Activated CD4-positive, alpha-beta T cell treated with anti-CD3 and anti-CD28 coated beads, Interleukin-2, amount 10 ng/mL, durations not matched to agents 7 days and 5 days (primary cell): ENCODE measurements at regions not wholly inside any gene's neighbourhood (a gene's known extent, or its start where the extent isn't known, plus 50 kb on each side); places are given as distances from the start of the nearest gene placed in this dataset.

Source experiments
- CTCF ChIA-PET: fragments of 350-600 bp; sonication (Branson Sonifier 250); formaldehyde crosslinking; loops from one replicate; lab custom pipeline; 2021; ENCODE audit warnings: antibody characterized with exemption; lab: Charles Lee
- POLR2A ChIA-PET: fragments of 350-600 bp; sonication (Branson Sonifier 250); formaldehyde crosslinking; loops from one replicate; lab custom pipeline; 2021; ENCODE audit warnings: antibody characterized with exemption; lab: Charles Lee
- DNase-seq: peaks from one replicate; pipeline ENCODE4 v3.0.0-alpha.2; 2020
- H3K27ac Mint-ChIP-seq: one replicate; pipeline ENCODE4 v1.8.0; 2021; ENCODE audit warnings: mild to moderate bottlenecking, moderate library complexity, mixed read lengths
- H3K27me3 Mint-ChIP-seq: one replicate; pipeline ENCODE4 v1.8.0; 2021; ENCODE audit warnings: mixed read lengths
- H3K36me3 Mint-ChIP-seq: one replicate; pipeline ENCODE4 v1.8.0; 2021; ENCODE audit warnings: low read depth, mixed read lengths
- H3K4me1 Mint-ChIP-seq: one replicate; pipeline ENCODE4 v1.8.0; 2021; ENCODE audit warnings: mixed read lengths
- H3K4me3 Mint-ChIP-seq: one replicate; pipeline ENCODE4 v1.8.0; 2021; ENCODE audit warnings: mild to moderate bottlenecking, moderate library complexity, mixed read lengths
- H3K9me3 Mint-ChIP-seq: one replicate; pipeline ENCODE4 v1.8.0; 2021; ENCODE audit warnings: mixed read lengths

DNA sequence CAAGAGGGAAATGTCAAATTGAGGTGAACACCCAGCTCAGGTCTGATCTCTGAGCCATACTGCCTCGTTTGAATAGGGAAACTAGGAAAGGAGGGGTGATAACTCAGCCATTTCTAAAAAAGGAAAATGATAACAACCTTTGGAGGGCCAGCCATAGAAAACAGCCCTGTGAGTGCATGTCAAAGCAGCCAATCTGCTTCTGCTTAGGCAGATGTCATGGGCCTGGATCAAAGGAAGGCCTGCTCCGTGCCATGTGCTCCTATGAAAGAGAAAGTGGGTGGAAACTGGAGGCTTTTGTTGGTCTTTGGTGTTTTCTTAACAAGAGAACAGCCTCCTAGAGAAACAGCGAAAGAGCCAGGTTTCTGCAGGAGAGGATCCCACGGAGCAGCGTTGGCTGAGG, 428.0 kb downstream of the DHX35 start:
- no peaks in the 10 kb centered on the region for H3K4me1 Mint-ChIP-seq
- H3K36me3 Mint-ChIP-seq: no peaks in the 10 kb centered on the region
- ChIA-PET POLR2A (no interaction called here), CTCF (interaction anchor here (0.9 kb wide), 1 partner anchor 11 kb away, joined by 3 read pairs; no protein-coding TSS in a partner anchor)
- H3K4me3 Mint-ChIP-seq: no peak overlapping the region
- no peak overlapping the region for H3K27ac Mint-ChIP-seq
- H3K9me3 Mint-ChIP-seq: no peaks in the 10 kb centered on the region
- H3K27me3 Mint-ChIP-seq: peaks cover 2% of the 10 kb centered on the region
- no peak for DNase-seq

- no peaks in the 10 kb centered on the region for H3K9me3 Mint-ChIP-seq
Observed at GRCh38 chr20:39381595-39381994, 419.5 kb downstream of the DHX35 start.

GRCh38 chr20:39378776-39379175, 416.6 kb downstream of the DHX35 start:
- H3K4me3 Mint-ChIP-seq: no peak overlapping the region
- H3K27me3 Mint-ChIP-seq: no peaks in the 10 kb centered on the region
- no peaks in the 10 kb centered on the region for H3K4me1 Mint-ChIP-seq
- no peaks in the 10 kb centered on the region for H3K36me3 Mint-ChIP-seq
- DNase-seq: no peak
- ChIA-PET CTCF (no interaction called here), POLR2A (no interaction called here)
- no peaks in the 10 kb centered on the region for H3K9me3 Mint-ChIP-seq
- H3K27ac Mint-ChIP-seq: no peak overlapping the region

More at GRCh38 chr20:39381595-39381994, 419.5 kb downstream of the DHX35 start:
- H3K4me3 Mint-ChIP-seq: no peak overlapping the region
- ChIA-PET POLR2A (no interaction called here), CTCF (no interaction called here)
- H3K27me3 Mint-ChIP-seq: peaks cover 2% of the 10 kb centered on the region
- H3K4me1 Mint-ChIP-seq: no peaks in the 10 kb centered on the region
- DNase-seq: no peak
- no peak overlapping the region for H3K27ac Mint-ChIP-seq
- no peaks in the 10 kb centered on the region for H3K36me3 Mint-ChIP-seq

DNA sequence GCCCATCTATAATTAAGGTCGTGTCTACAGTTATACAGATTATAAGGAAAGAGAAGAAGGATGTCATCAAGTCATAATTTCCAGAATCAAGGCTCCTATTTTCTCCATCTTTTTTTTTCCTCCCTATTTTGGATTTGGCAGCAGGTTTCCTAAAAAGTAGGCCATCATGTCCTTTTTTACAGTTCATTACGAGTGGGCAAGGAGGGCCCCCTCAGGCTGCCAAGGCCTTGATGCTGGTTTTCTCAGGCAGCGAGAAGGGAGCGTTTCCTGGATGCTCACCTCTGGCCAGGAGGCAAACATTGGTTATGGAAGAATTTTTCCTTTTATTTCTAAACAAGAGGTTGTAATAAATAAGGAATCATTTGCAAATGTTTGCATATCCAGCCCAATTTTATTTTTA, 414.6 kb downstream of the DHX35 start:
- no peaks in the 10 kb centered on the region for H3K4me1 Mint-ChIP-seq
- no peaks in the 10 kb centered on the region for H3K27me3 Mint-ChIP-seq
- no peaks in the 10 kb centered on the region for H3K36me3 Mint-ChIP-seq
- POLR2A ChIA-PET: no interaction called here
- no peak for DNase-seq
- H3K27ac Mint-ChIP-seq: no peak overlapping the region
- CTCF ChIA-PET: no interaction called here
- no peaks in the 10 kb centered on the region for H3K9me3 Mint-ChIP-seq
- no peak overlapping the region for H3K4me3 Mint-ChIP-seq

DNA sequence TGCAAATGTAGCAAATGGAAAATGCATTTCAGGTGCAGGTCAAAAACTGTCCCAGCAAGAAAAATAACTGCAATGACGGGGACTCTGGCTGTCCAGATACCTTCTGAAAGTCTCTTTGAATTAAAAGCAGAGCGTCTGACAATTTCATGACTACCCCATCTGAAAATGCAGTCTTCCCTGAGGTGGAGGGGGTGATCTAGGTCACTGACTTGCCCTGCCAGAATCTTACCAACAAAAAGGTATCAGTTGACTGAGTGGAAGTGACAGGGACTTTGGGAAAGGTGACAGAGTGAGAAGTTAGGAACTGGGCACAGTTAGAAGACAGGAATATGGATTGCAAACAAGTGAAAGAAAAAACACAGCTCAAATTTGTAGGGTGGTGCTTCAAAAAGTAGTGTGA, 402.2 kb downstream of the DHX35 start:
- H3K36me3 Mint-ChIP-seq: no peaks in the 10 kb centered on the region
- H3K4me1 Mint-ChIP-seq: no peaks in the 10 kb centered on the region
- ChIA-PET CTCF (no interaction called here), POLR2A (no interaction called here)
- H3K9me3 Mint-ChIP-seq: peaks cover 3% of the 10 kb centered on the region
- no peak for DNase-seq
- H3K27me3 Mint-ChIP-seq: no peaks in the 10 kb centered on the region
- H3K4me3 Mint-ChIP-seq: no peak overlapping the region
- H3K27ac Mint-ChIP-seq: no peak overlapping the region

- ChIA-PET CTCF (no interaction called here), POLR2A (no interaction called here)
- Mint-ChIP-seq H3K9me3 (no peaks in the 10 kb centered on the region), H3K27ac (no peak overlapping the region), H3K36me3 (no peaks in the 10 kb centered on the region), H3K27me3 (peaks cover under 1% of the 10 kb centered on the region), H3K4me3 (no peak overlapping the region), H3K4me1 (no peaks in the 10 kb centered on the region)
- no peak for DNase-seq
Observed at GRCh38 chr20:39359981-39360620, 398.0 kb downstream of the DHX35 start.

DNA sequence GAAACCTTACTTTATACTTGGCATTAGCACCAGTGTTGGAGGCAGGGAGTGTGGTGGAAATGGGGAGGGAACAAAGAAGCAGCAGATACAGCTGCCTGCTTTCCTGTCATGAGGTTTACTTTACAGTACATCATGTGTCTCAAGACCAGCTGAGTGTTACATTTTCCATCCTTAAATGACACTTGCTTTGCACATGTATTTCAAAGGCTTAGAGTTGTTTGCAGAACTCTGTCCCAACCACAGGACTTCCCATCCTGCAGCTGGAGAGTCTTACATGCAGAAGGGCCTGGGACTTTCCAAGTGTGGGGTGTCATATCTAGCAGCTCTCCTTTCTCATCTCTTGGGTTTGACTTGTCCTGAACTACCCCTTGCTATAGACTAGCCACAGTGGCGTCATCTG, 395.9 kb downstream of the DHX35 start:
- ChIA-PET CTCF (interaction anchor here (0.6 kb wide), 1 partner anchor 8 kb away, joined by 5 read pairs; no protein-coding TSS in a partner anchor), POLR2A (no interaction called here)
- Mint-ChIP-seq H3K9me3 (no peaks in the 10 kb centered on the region), H3K27me3 (peaks cover 2% of the 10 kb centered on the region), H3K36me3 (no peaks in the 10 kb centered on the region), H3K4me1 (no peaks in the 10 kb centered on the region), H3K4me3 (no peak overlapping the region), H3K27ac (no peak overlapping the region)
- DNase-seq: no peak

- peaks cover 5% of the 10 kb centered on the region for H3K27me3 Mint-ChIP-seq
- POLR2A ChIA-PET: no interaction called here
- H3K27ac Mint-ChIP-seq: no peak overlapping the region
- no peaks in the 10 kb centered on the region for H3K36me3 Mint-ChIP-seq
- no peaks in the 10 kb centered on the region for H3K9me3 Mint-ChIP-seq
- CTCF ChIA-PET: no interaction called here
- no peaks in the 10 kb centered on the region for H3K4me1 Mint-ChIP-seq
- no peak for DNase-seq
- no peak overlapping the region for H3K4me3 Mint-ChIP-seq
Observed at GRCh38 chr20:39356908-39357307, 394.8 kb downstream of the DHX35 start.

DNA sequence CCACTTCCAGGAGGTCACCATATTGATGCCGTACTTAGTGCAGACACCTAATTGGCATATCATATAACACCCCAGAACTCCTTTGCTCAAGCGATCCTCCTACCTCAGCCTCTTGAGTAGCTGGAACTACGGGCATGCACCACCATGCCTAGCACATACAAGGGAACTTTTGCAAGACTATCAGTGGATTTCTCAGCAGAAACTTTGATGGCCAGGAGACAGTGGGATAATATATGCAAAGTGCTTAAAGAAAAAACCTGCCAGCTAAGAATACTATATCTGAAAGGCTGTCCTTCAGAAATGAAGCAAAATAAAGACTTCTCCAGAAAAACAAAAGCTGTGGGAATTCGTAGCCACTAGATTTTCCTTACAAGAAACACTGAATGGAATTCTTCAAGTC, 387.1 kb downstream of the DHX35 start:
- Mint-ChIP-seq H3K27me3 (peaks cover 4% of the 10 kb centered on the region), H3K4me3 (no peak overlapping the region), H3K27ac (no peak overlapping the region), H3K4me1 (no peaks in the 10 kb centered on the region), H3K9me3 (peaks cover 15% of the 10 kb centered on the region), H3K36me3 (no peaks in the 10 kb centered on the region)
- ChIA-PET CTCF (no interaction called here), POLR2A (no interaction called here)
- no peak for DNase-seq

DNA sequence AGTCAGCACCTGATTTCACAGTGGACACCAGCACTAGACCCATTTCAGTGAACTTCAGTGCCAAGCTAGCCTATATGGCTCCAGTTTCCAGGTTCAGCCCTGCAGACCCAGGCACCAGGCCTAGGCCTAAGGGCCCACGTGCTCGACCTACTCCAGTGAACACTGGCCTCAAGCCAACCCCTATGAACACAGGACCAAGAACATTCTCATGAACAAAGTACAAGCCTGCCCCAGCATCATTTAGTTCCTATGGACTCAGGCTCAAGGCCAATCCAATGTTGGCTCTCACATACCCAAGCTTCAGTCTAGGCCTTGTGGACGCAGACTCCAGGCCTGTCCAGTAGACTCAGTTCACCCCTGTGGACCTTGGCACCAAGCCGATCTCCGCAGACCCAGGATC, 385.5 kb downstream of the DHX35 start:
- Mint-ChIP-seq H3K9me3 (peaks cover 15% of the 10 kb centered on the region), H3K36me3 (no peaks in the 10 kb centered on the region), H3K4me3 (no peak overlapping the region), H3K4me1 (no peaks in the 10 kb centered on the region), H3K27me3 (peaks cover 4% of the 10 kb centered on the region), H3K27ac (no peak overlapping the region)
- no peak for DNase-seq
- POLR2A ChIA-PET: no interaction called here
- CTCF ChIA-PET: no interaction called here

GRCh38 chr20:39342463-39342862, 380.3 kb downstream of the DHX35 start:
- peaks cover 3% of the 10 kb centered on the region for H3K9me3 Mint-ChIP-seq
- H3K4me1 Mint-ChIP-seq: no peaks in the 10 kb centered on the region
- H3K27ac Mint-ChIP-seq: no peak overlapping the region
- CTCF ChIA-PET: no interaction called here
- no peaks in the 10 kb centered on the region for H3K27me3 Mint-ChIP-seq
- H3K4me3 Mint-ChIP-seq: no peak overlapping the region
- POLR2A ChIA-PET: no interaction called here
- DNase-seq: no peak
- no peaks in the 10 kb centered on the region for H3K36me3 Mint-ChIP-seq

DNA sequence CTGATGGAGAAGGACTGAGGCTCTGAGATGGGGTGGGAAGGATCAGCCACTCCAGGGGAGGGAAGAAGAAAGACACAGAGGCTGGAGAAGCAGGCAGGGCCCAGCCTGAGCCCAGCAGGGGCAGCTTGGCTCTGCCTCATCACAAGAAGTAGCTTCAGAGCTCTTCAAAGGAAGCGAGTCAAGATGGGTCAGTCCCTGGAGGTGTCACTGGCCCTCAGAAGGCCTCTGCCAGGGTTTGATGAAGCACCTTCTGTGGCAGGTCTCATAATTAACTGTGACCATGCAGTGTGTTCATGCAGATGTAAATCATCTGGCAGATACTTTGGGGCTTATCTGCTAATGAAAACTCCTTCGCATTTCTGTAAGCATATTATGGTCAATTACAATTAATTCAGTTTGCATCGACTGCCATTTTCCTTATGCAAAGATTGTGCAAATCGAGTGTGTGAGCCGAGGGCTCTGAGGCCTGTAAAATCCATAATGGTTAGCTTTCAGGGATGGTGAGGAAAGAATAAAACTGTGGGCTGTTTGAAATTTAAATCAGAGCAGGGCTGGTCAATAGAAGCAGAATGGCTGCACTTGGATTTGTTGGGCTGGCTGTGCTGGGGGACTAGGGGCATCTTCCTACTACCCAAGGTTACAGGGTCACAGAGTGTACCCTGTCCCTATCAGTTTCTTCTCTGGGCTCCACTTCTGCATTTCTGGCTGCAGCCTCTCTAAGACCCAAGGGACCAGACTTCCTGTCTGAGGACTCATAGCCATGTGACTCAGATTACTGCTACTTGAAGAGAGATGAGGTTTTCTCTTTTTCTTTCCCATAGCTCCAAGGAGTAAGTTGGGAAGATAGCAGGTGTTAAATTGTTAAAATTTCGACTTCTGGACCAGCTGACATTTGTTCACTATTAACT, 376.6 kb downstream of the DHX35 start:
- H3K36me3 Mint-ChIP-seq: no peaks in the 10 kb centered on the region
- no peak for DNase-seq
- no peak overlapping the region for H3K27ac Mint-ChIP-seq
- ChIA-PET CTCF (no interaction called here), POLR2A (no interaction called here)
- H3K4me3 Mint-ChIP-seq: no peak overlapping the region
- H3K4me1 Mint-ChIP-seq: no peaks in the 10 kb centered on the region
- no peaks in the 10 kb centered on the region for H3K9me3 Mint-ChIP-seq
- no peaks in the 10 kb centered on the region for H3K27me3 Mint-ChIP-seq

GRCh38 chr20:39333211-39333610, 371.1 kb downstream of the DHX35 start:
- Mint-ChIP-seq H3K4me3 (no peak overlapping the region), H3K4me1 (no peaks in the 10 kb centered on the region), H3K9me3 (no peaks in the 10 kb centered on the region), H3K36me3 (no peaks in the 10 kb centered on the region), H3K27me3 (no peaks in the 10 kb centered on the region), H3K27ac (no peak overlapping the region)
- ChIA-PET POLR2A (no interaction called here), CTCF (no interaction called here)
- no peak for DNase-seq
